Cardiac muscle cell (in vitro differentiated cells and primary cell): ENCODE measurements at regions not wholly inside any gene's neighbourhood (a gene's known extent, or its start where the extent isn't known, plus 50 kb on each side); places are given as distances from the start of the nearest gene placed in this dataset.

Experiments
- DNase-seq, 2 donors: peaks; one replicate each; pipeline versions ENCODE4 v3.0.0 to v3.0.0-alpha.2; 2010 to 2017; ENCODE audit warnings: low read depth in 1 of 2, low spot score in 1 of 2
- H3K27ac ChIP-seq: fragments of 200-600 bp; sonication (generic); 2 replicates; pipeline ENCODE4 v1.5.1; 2016
- H3K27me3 ChIP-seq: fragments of 200-600 bp; sonication (generic); 2 replicates; pipeline ENCODE4 v1.6.0; 2016; ENCODE audit warnings: control low read depth
- H3K36me3 ChIP-seq: fragments of 200-600 bp; sonication (generic); 2 replicates; pipeline ENCODE4 v1.5.1; 2016; ENCODE audit warnings: control low read depth
- H3K4me1 ChIP-seq: fragments of 200-600 bp; sonication (generic); 2 replicates; pipeline ENCODE4 v1.8.1; 2017; ENCODE audit warnings: low read depth, mild to moderate bottlenecking, mixed run types
- H3K4me3 ChIP-seq: fragments of 200-600 bp; sonication (generic); 2 replicates; pipeline ENCODE4 v1.5.1; 2016; ENCODE audit warnings: mild to moderate bottlenecking
- H3K9me3 ChIP-seq: fragments of 200-600 bp; sonication (generic); 2 replicates; pipeline ENCODE4 v1.5.1; 2017; ENCODE audit warnings: low read depth, mild to moderate bottlenecking, control low read depth
- TF ChIP-seq, protein P1 (sequence below): IDR thresholded peaks from 2 replicates; pipeline ENCODE4 v1.5.1; 2012; ENCODE audit warnings: low read depth, mild to moderate bottlenecking, low read length

DNA sequence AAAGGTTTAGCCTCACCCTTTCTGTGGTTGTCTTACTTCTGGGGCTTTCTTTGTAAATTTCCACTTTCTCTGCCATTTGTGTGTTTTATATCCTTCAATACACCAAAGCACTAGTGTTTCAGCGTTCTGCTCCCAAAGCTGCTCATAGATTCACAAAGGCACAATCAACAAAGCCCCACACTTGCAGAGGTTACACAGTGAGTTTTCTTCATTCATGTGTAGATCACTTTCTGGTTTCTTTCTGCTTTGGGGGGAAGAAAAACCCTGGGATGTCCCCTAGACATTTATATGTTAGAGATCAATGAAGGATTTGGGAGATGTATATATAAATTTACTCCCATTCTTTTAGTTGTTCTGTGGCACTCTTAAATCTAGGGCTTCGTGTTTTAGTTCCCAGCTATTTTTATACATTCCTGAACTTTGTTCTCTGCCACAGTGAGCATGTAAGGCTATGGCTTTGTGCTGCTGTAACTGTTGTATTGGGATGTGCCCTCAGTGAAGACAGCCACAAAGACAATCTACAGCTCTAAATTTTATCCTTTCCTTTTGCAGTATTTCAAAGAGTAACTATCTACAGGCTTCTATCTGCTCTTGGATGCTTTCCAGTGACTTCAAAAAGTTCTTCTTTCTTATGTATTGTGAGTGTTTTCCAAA, 636.5 kb downstream of the ZBBX start:
- no peaks in the 10 kb centered on the region for H3K9me3 ChIP-seq
- H3K36me3 ChIP-seq = no peaks in the 10 kb centered on the region
- peaks cover 13% of the 10 kb centered on the region for H3K4me1 ChIP-seq
- H3K27me3 ChIP-seq = no peaks in the 10 kb centered on the region
- no peak overlapping the region for H3K4me3 ChIP-seq
- TF ChIP-seq, protein P1, sequence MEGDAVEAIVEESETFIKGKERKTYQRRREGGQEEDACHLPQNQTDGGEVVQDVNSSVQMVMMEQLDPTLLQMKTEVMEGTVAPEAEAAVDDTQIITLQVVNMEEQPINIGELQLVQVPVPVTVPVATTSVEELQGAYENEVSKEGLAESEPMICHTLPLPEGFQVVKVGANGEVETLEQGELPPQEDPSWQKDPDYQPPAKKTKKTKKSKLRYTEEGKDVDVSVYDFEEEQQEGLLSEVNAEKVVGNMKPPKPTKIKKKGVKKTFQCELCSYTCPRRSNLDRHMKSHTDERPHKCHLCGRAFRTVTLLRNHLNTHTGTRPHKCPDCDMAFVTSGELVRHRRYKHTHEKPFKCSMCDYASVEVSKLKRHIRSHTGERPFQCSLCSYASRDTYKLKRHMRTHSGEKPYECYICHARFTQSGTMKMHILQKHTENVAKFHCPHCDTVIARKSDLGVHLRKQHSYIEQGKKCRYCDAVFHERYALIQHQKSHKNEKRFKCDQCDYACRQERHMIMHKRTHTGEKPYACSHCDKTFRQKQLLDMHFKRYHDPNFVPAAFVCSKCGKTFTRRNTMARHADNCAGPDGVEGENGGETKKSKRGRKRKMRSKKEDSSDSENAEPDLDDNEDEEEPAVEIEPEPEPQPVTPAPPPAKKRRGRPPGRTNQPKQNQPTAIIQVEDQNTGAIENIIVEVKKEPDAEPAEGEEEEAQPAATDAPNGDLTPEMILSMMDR = no peak
- peak in 1 of 2 donors; percentile 8 for DNase-seq
- no peak overlapping the region for H3K27ac ChIP-seq

GRCh38 chr3:166734734-166735133, 645.4 kb downstream of the ZBBX start:
- no peaks in the 10 kb centered on the region for H3K4me1 ChIP-seq
- DNase-seq = no peak
- no peak overlapping the region for H3K27ac ChIP-seq
- H3K4me3 ChIP-seq = no peak overlapping the region
- no peaks in the 10 kb centered on the region for H3K27me3 ChIP-seq
- no peaks in the 10 kb centered on the region for H3K36me3 ChIP-seq
- TF ChIP-seq, protein P1 = no peak
- H3K9me3 ChIP-seq = no peaks in the 10 kb centered on the region

GRCh38 chr3:166731701-166732100, 648.4 kb downstream of the ZBBX start:
- H3K36me3 ChIP-seq = no peaks in the 10 kb centered on the region
- no peaks in the 10 kb centered on the region for H3K4me1 ChIP-seq
- no peaks in the 10 kb centered on the region for H3K9me3 ChIP-seq
- no peak overlapping the region for H3K4me3 ChIP-seq
- H3K27ac ChIP-seq = no peak overlapping the region
- H3K27me3 ChIP-seq = no peaks in the 10 kb centered on the region
- TF ChIP-seq, protein P1 = no peak
- DNase-seq = no peak

GRCh38 chr3:166721466-166721865, 658.6 kb downstream of the ZBBX start:
- Histone ChIP-seq H3K4me3 (no peak overlapping the region), H3K27ac (no peak overlapping the region), H3K27me3 (no peaks in the 10 kb centered on the region), H3K9me3 (no peaks in the 10 kb centered on the region), H3K36me3 (no peaks in the 10 kb centered on the region), H3K4me1 (no peaks in the 10 kb centered on the region)
- DNase-seq = no peak
- TF ChIP-seq, protein P1 = no peak

DNA sequence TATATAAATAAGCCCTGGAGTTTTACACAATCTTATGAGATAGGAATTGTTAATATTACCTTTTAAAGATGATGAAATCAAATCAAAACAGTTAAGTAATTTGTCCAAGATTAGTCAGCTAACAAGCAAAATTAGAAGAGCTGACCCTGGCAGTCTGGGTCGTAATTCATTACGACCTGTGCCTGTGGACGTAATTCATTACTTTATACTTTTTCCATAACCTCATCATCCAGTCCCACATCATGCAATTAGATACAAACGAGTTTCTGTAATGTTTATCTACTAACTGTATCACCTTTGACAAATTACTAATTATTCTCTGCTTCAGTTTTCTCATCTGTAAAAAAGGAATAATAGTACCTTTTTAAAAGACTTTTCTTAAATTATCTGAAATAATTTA, 665.9 kb downstream of the ZBBX start:
- DNase-seq = no peak
- no peaks in the 10 kb centered on the region for H3K36me3 ChIP-seq
- no peak overlapping the region for H3K4me3 ChIP-seq
- H3K9me3 ChIP-seq = no peaks in the 10 kb centered on the region
- TF ChIP-seq, protein P1 = no peak
- peaks cover 4% of the 10 kb centered on the region for H3K4me1 ChIP-seq
- no peak overlapping the region for H3K27ac ChIP-seq
- H3K27me3 ChIP-seq = no peaks in the 10 kb centered on the region
